ENCODE measurements at regions not wholly inside any gene's neighbourhood (a gene's known extent, or its start where the extent isn't known, plus 50 kb on each side); places are given as distances from the start of the nearest gene placed in this dataset.

DNA sequence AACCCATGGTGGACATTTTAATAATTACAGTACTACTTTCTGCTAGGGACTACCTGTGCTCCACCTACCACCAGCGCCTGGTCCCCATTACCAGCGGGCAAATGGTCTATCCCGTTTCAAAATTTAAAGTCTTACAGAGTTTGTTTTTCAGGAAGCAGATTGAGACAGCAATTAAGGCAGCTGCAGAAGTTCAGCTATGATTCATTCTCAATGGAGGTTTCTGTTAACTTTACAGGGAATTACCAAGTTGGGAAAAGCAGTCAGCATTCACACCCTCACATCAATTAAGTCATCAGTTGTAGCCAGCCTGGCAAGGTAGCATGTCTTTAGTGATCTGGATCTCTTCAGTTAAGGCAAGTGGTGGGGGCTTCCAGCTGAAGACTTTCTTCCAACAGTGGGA, 410.6 kb upstream of the DAB2 start:
- in situ Hi-C loops (cut with MboI; ENCODE audit: low sequenced_read_pairs): no loop called here

DNA sequence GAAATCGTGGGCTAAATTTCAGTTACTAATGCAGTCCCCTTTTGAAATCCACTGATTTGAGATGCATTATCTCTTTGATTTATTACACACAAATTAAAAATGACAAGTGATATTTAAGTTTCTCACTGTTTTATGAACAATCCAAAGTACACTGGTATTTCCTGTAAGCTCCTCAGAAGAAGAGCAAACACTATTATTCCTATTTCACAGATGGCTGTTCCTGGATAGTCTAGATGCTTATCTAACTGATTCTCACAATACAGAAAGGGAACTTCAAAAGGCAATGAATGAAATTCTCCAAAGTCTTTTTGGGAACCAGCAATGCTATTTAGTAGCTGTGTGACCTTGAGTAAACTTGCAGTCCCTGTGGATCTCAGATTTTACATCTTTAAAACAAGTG, 404.7 kb upstream of the DAB2 start:
- in situ Hi-C loops (cut with MboI; ENCODE audit: low sequenced_read_pairs): no loop called here

DNA sequence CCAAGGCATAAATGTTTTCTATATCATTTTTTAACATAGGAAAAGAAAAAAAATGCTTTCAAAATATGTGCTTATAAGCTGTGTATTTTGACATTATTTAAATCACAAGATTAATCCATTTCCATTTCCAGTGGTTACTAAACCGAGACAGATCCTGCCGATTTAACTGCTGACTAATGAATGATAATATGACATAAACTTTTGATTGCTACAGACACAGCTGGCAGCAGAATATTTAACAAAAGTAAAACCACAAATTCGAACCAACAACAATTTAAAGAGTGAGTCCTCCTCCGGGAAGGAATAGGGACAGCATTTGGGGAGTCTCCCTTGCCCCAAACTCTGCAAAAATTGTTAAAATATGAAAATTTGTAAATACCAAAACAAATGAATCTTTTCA, 401.3 kb upstream of the DAB2 start:
- in situ Hi-C loops (cut with MboI; ENCODE audit: low sequenced_read_pairs): no loop called here

DNA sequence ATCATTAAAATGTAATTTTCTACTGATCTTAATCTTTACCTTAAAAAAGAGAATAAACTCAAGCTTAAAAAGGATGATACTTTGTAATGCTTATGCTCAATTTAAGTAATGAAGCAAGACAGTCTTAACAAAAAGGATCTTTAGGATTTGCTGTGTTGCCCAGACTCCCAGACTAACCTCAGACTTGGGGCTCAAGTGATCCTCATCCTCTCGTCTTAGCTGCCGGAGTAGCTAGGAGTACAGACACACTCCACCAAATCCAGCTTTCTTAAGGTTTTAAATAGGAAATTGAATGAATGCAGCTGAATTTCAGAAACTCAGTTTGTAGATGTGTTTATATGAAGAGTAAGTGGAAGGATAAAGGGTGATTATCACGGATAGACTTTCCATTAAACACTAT, 400.5 kb upstream of the DAB2 start:
- in situ Hi-C loops (cut with MboI; ENCODE audit: low sequenced_read_pairs): no loop called here

DNA sequence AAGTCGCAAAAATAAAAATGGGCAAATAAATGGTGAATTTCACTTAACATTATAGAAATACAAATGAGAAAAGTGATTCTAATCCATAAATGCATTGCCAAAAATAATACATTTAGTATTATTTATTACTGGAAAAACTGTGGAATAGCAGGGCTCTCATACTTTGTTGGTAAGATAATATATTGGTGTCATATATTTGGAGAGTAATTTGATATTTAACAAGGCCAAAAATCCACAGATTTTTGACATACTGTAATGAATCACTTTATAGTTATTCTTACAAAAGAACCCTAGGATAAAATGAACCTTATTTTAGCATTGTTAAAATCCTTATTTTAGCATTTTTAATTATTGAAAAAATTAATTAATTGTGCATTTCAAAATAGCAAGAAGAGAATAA, 397.2 kb upstream of the DAB2 start:
- in situ Hi-C loops (cut with MboI; ENCODE audit: low sequenced_read_pairs): no loop called here

GRCh38 chr5:39816866-39817265, 392.1 kb upstream of the DAB2 start:
- in situ Hi-C loops (cut with MboI; ENCODE audit: low sequenced_read_pairs): no loop called here

DNA sequence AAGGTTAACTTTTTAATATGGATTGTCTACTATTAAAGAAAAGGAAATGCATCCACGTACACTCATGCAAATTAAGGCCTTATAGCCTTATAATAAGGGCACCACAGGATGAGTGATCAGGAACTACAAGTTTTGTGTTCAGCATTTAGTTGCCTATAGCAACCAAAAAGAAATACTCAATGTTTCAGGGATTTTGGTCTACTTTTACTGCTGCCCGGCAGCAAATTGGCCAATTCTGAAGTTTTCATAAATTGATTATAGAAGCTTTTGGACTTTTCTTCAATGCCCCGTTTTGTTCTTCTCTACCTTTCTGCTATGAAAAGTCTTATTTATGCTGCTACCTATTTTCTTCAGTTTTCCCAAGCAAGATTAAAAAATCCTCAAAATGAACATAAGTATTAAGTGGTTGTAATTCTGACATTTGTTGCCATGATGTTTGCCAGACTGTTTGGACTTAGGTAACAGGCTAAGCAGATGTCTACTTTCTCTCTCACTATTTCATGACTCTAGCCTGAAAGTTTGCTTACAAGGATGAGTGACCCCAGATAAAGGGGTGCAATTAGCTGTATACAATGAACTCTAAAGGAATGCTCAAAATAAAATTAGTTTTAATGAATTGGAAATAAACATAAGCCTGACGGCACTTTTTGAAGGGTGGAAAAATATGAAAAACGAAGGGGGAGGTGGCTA, 391.5 kb upstream of the DAB2 start:
- in situ Hi-C loops (cut with MboI; ENCODE audit: low sequenced_read_pairs): no loop called here

DNA sequence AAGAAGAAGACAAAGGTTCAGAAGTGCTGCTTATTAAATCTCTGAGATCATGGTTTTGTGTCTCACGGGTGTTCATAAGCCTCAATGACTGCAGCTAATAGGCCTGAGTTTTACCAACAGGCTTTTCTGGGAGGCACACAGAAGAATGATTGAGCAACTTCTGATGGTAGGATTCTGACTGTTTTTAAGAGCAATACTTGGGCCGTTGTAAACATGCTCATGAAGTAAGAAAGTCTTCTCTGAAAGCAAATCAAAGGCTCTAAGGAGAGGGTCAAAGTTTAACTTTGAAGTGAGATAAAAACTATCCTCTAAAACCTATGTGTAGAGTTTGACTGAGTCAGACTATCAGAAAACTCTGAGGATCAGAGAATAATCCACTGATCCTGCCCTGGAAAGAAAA, 390.9 kb upstream of the DAB2 start:
- in situ Hi-C loops (cut with MboI; ENCODE audit: low sequenced_read_pairs): no loop called here

DNA sequence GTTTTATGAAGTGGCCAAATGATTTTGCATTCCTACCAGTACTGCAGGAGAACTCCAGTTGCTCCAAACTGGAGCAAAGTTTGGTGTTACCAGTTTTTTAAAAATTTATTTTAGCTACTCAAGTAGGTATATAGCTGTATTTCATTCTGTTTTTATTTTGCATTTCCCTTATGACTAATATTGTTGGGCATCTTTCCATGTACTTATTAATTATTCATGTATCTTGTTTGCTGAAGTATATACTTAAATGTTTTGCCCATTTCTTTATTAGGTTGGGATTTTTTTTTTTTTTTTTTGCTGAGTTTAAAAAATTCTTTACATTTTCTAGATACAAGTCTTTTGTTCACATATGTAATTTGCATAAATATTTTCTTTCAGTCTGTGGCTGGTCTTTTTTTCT, 386.6 kb upstream of the DAB2 start:
- in situ Hi-C loops (cut with MboI; ENCODE audit: low sequenced_read_pairs): no loop called here

GRCh38 chr5:39808656-39809055, 383.9 kb upstream of the DAB2 start:
- in situ Hi-C loops (cut with MboI; ENCODE audit: low sequenced_read_pairs): no loop called here

- in situ Hi-C loops (cut with MboI; ENCODE audit: low sequenced_read_pairs): no loop called here
Measured at GRCh38 chr5:39801306-39801705, 376.5 kb upstream of the DAB2 start.

- in situ Hi-C loops (cut with MboI; ENCODE audit: low sequenced_read_pairs): no loop called here
Measured at GRCh38 chr5:39800042-39800601, 375.3 kb upstream of the DAB2 start.

DNA sequence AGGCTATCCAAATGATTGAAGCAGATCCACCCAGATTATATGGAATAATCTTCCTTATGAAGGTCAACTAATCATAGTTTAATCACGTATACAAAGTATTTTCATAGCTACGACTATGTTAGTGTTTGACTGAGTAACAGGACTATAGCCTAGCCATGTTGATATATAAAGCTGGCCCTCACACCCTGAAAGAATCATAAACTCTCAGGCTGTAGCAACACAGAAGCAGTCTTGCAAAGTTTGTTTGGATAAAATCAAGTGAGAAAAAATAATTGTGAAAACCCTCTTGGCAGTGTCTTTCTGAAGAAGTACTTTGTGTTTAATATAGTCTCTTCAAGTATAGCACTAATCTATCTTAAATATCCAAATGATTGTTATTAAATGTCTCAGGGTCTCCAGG, 374.5 kb upstream of the DAB2 start:
- in situ Hi-C loops (cut with MboI; ENCODE audit: low sequenced_read_pairs): no loop called here

- in situ Hi-C loops (cut with MboI; ENCODE audit: low sequenced_read_pairs): no loop called here
Measured at GRCh38 chr5:39794513-39795210, 369.9 kb upstream of the DAB2 start.

DNA sequence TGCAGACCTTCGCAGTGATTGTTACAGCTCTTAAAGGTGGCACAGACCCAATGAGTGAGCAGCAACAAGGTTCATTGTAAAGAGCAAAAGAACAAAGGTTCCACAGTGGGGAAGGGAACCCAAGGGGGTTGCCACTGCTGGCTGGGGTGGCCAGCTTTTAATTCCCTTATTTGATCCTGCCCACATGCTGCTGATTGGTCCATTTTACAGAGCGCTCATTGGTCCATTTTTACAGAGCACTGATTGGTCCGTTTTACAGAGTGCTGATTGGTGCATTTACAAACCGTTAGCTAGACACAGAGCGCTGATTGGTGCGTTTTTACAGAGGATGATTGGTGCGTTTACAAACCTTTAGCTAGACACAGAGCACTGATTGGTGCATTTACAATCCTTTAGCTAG, 360.6 kb upstream of the DAB2 start:
- in situ Hi-C loops (cut with MboI; ENCODE audit: low sequenced_read_pairs): no loop called here

- in situ Hi-C loops (cut with MboI; ENCODE audit: low sequenced_read_pairs): no loop called here
Measured at GRCh38 chr5:39783756-39784421, 359.1 kb upstream of the DAB2 start.

GRCh38 chr5:39780347-39780746, 355.6 kb upstream of the DAB2 start:
- in situ Hi-C loops (cut with MboI; ENCODE audit: low sequenced_read_pairs): no loop called here

- in situ Hi-C loops (cut with MboI; ENCODE audit: low sequenced_read_pairs): no loop called here
Measured at GRCh38 chr5:39779831-39780230, 355.1 kb upstream of the DAB2 start.

- in situ Hi-C loops (cut with MboI; ENCODE audit: low sequenced_read_pairs): no loop called here
Measured at GRCh38 chr5:39775797-39776365, 351.1 kb upstream of the DAB2 start.

GRCh38 chr5:39775086-39775796, 350.5 kb upstream of the DAB2 start:
- in situ Hi-C loops (cut with MboI; ENCODE audit: low sequenced_read_pairs): no loop called here

- in situ Hi-C loops (cut with MboI; ENCODE audit: low sequenced_read_pairs): no loop called here
Measured at GRCh38 chr5:39774605-39775004, 349.8 kb upstream of the DAB2 start.

Measured in hTERT RPE-1 (cell line).